Prostate gland (tissue), 2 donors: ENCODE measurements at regions not wholly inside any gene's neighbourhood (a gene's known extent, or its start where the extent isn't known, plus 50 kb on each side); places are given as distances from the start of the nearest gene placed in this dataset.

Experiments used
- CTCF ChIP-seq, 4 experiments: fragments of 200-600 bp in 2 of 4; fragments of 450-650 bp in 2 of 4; sonication (generic) in 2 of 4; IDR thresholded peaks; 1 replicate in 3 of 4; 2 replicates in 1 of 4; pipeline ENCODE4 v1.5.1; 2016 to 2019; ENCODE audit warnings: antibody characterized with exemption in 4 of 4, mild to moderate bottlenecking in 2 of 4, moderate library complexity in 2 of 4
- POLR2A ChIP-seq: fragments of 450-650 bp; IDR thresholded peaks from one replicate; pipeline ENCODE4 v1.6.1; 2016; ENCODE audit warnings: antibody characterized with exemption, mild to moderate bottlenecking

- TF ChIP-seq POLR2A (no peak), CTCF (IDR thresholded peaks at IDR 0.05) (no peak)
Measured at GRCh38 chr3:7917443-7918151, 584.0 kb upstream of the LMCD1 start.
